ENCODE measurements at regions not wholly inside any gene's neighbourhood (a gene's known extent, or its start where the extent isn't known, plus 50 kb on each side); places are given as distances from the start of the nearest gene placed in this dataset.
"Not testable (repeated sequence)": the region's sequence is repeated elsewhere in the genome, so short reads cannot be mapped to it uniquely, and the experiment has no call there.

GRCh38 chr15:58361273-58361759 lies 70.5 kb upstream of the LIPC start:
- no peaks in the 10 kb centered on the region for H3K9me3 ChIP-seq
- 81 to 82% methylated on average over 5 of the region's 5 CpGs for WGBS, 2 donors
- intact Hi-C loops (cut with DNase I; ENCODE audit: low total_unique reads), result no loop called here
- H3K36me3 ChIP-seq (ENCODE audit: low read depth, missing control alignments), result no peaks in the 10 kb centered on the region
- no peak overlapping the region for H3K4me3 ChIP-seq
- TF ChIP-seq, protein P1, sequence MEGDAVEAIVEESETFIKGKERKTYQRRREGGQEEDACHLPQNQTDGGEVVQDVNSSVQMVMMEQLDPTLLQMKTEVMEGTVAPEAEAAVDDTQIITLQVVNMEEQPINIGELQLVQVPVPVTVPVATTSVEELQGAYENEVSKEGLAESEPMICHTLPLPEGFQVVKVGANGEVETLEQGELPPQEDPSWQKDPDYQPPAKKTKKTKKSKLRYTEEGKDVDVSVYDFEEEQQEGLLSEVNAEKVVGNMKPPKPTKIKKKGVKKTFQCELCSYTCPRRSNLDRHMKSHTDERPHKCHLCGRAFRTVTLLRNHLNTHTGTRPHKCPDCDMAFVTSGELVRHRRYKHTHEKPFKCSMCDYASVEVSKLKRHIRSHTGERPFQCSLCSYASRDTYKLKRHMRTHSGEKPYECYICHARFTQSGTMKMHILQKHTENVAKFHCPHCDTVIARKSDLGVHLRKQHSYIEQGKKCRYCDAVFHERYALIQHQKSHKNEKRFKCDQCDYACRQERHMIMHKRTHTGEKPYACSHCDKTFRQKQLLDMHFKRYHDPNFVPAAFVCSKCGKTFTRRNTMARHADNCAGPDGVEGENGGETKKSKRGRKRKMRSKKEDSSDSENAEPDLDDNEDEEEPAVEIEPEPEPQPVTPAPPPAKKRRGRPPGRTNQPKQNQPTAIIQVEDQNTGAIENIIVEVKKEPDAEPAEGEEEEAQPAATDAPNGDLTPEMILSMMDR (IDR thresholded peaks at IDR 0.05), result no peak
- TF ChIP-seq POLR2A (IDR thresholded peaks at IDR 0.05), result no peak
- H3K4me1 ChIP-seq, result no peaks in the 10 kb centered on the region
- H3K27me3 ChIP-seq, result no peaks in the 10 kb centered on the region
- no peak for DNase-seq
- H3K27ac ChIP-seq, result no peak overlapping the region

- WGBS, 2 donors, result 86 to 92% methylated on average over 4 to 6 of the region's 6 CpGs
- Histone ChIP-seq H3K27me3 (no peaks in the 10 kb centered on the region), H3K27ac (no peak overlapping the region), H3K36me3 (ENCODE audit: low read depth, missing control alignments) (no peaks in the 10 kb centered on the region), H3K4me1 (no peaks in the 10 kb centered on the region), H3K9me3 (no peaks in the 10 kb centered on the region), H3K4me3 (no peak overlapping the region)
- TF ChIP-seq POLR2A (IDR thresholded peaks at IDR 0.05), result no peak
- DNase-seq, result no peak
- intact Hi-C loops (cut with DNase I; ENCODE audit: low total_unique reads), result no loop called here
Observed at GRCh38 chr15:58362262-58362922, 69.4 kb upstream of the LIPC start.

- DNase-seq; H3K9me3 ChIP-seq; intact Hi-C loops (cut with DNase I; ENCODE audit: low total_unique reads); H3K4me1 ChIP-seq; H3K27ac ChIP-seq; H3K36me3 ChIP-seq (ENCODE audit: low read depth, missing control alignments); H3K4me3 ChIP-seq; H3K27me3 ChIP-seq: not testable (repeated sequence)
- 76 to 81% methylated on average over 8 of the region's 8 CpGs for WGBS, 2 donors
Observed at GRCh38 chr15:58363118-58363517, 68.7 kb upstream of the LIPC start.

DNA sequence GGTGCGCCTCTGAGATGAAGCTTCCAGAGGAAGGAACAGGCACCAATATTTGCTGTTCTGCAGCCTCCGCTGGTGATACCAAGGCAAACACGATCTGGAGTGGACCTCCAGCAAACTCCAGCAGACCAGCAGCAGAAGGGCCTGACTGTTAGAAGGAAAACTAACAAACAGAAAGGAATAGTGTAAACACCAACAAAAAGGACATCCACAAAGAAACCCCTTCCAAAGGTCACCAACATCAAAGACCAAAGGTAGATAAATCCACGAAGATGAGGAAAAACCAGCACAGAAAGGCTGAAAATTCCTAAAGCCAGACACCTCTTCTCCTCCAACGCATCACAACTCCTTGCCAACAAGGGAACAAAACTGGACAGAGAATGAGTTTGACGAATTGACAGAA lies 68.1 kb upstream of the LIPC start:
- intact Hi-C loops (cut with DNase I; ENCODE audit: low total_unique reads); DNase-seq; H3K36me3 ChIP-seq (ENCODE audit: low read depth, missing control alignments); H3K27ac ChIP-seq; H3K4me1 ChIP-seq; H3K9me3 ChIP-seq; H3K27me3 ChIP-seq; H3K4me3 ChIP-seq: not testable (repeated sequence)
- 92 to 93% methylated on average over 6 of the region's 6 CpGs for WGBS, 2 donors

DNA sequence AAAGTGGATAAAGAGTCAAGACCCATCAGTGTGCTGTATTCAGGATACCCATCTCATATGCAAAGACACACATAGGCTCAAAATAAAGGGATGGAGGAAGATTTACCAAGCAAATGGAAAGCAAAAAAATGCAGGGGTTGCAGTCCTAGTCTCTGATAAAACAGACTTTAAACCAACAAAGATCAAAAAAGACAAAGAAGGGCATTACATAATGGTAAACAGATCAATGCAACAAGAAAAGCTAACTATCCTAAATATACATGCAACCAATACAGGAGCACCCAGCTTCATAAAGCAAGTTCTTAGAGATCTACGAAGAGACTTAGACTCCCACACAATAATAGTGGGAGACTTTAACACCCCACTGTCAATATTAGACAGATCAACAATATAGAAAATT lies 66.7 kb upstream of the LIPC start:
- H3K4me1 ChIP-seq; H3K36me3 ChIP-seq (ENCODE audit: low read depth, missing control alignments); H3K4me3 ChIP-seq; intact Hi-C loops (cut with DNase I; ENCODE audit: low total_unique reads); H3K9me3 ChIP-seq; H3K27ac ChIP-seq; H3K27me3 ChIP-seq; DNase-seq: not testable (repeated sequence)
- 88 to 89% methylated on average over 1 of the region's 1 CpG for WGBS, 2 donors

DNA sequence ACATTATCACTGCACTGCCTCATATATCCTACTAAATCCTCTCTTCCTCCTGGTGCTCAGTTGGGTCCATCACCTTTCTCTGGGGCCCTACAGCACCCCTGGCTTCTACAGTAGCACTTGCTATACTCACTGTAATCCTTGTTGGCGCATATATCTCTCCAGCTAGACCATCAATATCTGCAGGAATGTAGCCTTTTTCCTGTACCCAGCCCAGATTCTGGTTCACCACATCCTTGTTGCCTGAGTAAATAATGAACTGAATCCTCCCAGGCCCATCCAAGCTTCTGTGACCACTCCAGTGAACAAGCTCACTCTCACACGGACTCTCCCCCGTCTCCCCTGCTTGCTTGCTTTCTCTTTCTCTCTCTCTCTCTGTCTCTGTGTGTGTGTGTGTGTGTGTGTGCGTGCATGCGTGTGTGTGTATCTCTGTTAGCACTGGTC lies 62.5 kb upstream of the LIPC start:
- no peak overlapping the region for H3K27ac ChIP-seq
- 56 to 57% methylated on average over 5 of the region's 5 CpGs for WGBS, 2 donors
- H3K4me1 ChIP-seq, result no peaks in the 10 kb centered on the region
- no peak for TF ChIP-seq POLR2A (IDR thresholded peaks at IDR 0.05)
- TF ChIP-seq, protein P1 (IDR thresholded peaks at IDR 0.05), result no peak
- H3K36me3 ChIP-seq (ENCODE audit: low read depth, missing control alignments), result no peaks in the 10 kb centered on the region
- intact Hi-C loops (cut with DNase I; ENCODE audit: low total_unique reads), result no loop called here
- H3K27me3 ChIP-seq, result no peaks in the 10 kb centered on the region
- DNase-seq, result no peak
- no peak overlapping the region for H3K4me3 ChIP-seq
- no peaks in the 10 kb centered on the region for H3K9me3 ChIP-seq

- H3K36me3 ChIP-seq (ENCODE audit: low read depth, missing control alignments), result no peaks in the 10 kb centered on the region
- TF ChIP-seq, protein P1 (IDR thresholded peaks at IDR 0.05), result no peak
- TF ChIP-seq POLR2A (IDR thresholded peaks at IDR 0.05), result no peak
- intact Hi-C loops (cut with DNase I; ENCODE audit: low total_unique reads), result no loop called here
- DNase-seq, result no peak
- no peaks in the 10 kb centered on the region for H3K9me3 ChIP-seq
- no peak overlapping the region for H3K27ac ChIP-seq
- WGBS, 2 donors, result 76 to 88% methylated on average over 3 of the region's 3 CpGs
- no peaks in the 10 kb centered on the region for H3K27me3 ChIP-seq
- H3K4me3 ChIP-seq, result no peak overlapping the region
- no peaks in the 10 kb centered on the region for H3K4me1 ChIP-seq
Observed at GRCh38 chr15:58369956-58370355, 61.8 kb upstream of the LIPC start.
